MCF 10A (cell line): ENCODE measurements at regions not wholly inside any gene's neighbourhood (a gene's known extent, or its start where the extent isn't known, plus 50 kb on each side); places are given as distances from the start of the nearest gene placed in this dataset.

Experiments
- BruUV-seq: library from RNA; stranded (reverse); fragments of 400-500 nt; replicated peaks from 2 replicates; lab custom pipeline; 2021; lab: Mats Ljungman, UMichigan
- CTCF ChIA-PET: fragments of 300-600 bp; sonication (Branson Sonifier 250); formaldehyde crosslinking; extraction: SDS; loops from one replicate; lab custom pipeline; 2021; ENCODE audit warnings: antibody characterized with exemption, inconsistent platforms; lab: Yijun Ruan, JAX
- POLR2A ChIA-PET: fragments of 300-600, 350-650 bp; sonication (Branson Sonifier 250); formaldehyde crosslinking; extraction: SDS; loops from one replicate; lab custom pipeline; 2020; ENCODE audit warnings: antibody characterized with exemption, inconsistent platforms; lab: Yijun Ruan, JAX
- DNase-seq: peaks from one replicate; pipeline ENCODE4 v3.0.0-alpha.2; 2018; ENCODE audit not compliant: unreplicated experiment
- H3K27ac Mint-ChIP-seq: one replicate; pipeline ENCODE4 v1.8.0; 2022; ENCODE audit warnings: mild to moderate bottlenecking, low read depth, mixed read lengths; ENCODE audit not compliant: unreplicated experiment
- H3K27me3 Mint-ChIP-seq: one replicate; pipeline ENCODE4 v1.8.0; 2022; ENCODE audit warnings: mixed read lengths; ENCODE audit not compliant: insufficient read depth, unreplicated experiment
- H3K36me3 Mint-ChIP-seq: one replicate; pipeline ENCODE4 v1.8.0; 2022; ENCODE audit warnings: mild to moderate bottlenecking, moderate library complexity, mixed read lengths; ENCODE audit not compliant: insufficient read depth, unreplicated experiment
- H3K4me1 Mint-ChIP-seq: one replicate; pipeline ENCODE4 v1.8.0; 2022; ENCODE audit warnings: mixed read lengths; ENCODE audit not compliant: insufficient read depth, unreplicated experiment
- H3K4me3 Mint-ChIP-seq: one replicate; pipeline ENCODE4 v1.8.0; 2022; ENCODE audit warnings: mild to moderate bottlenecking, moderate library complexity, mixed read lengths; ENCODE audit not compliant: unreplicated experiment
- H3K9me3 Mint-ChIP-seq: one replicate; pipeline ENCODE4 v1.8.0; 2022; ENCODE audit warnings: mixed read lengths; ENCODE audit not compliant: unreplicated experiment
- CTCF ChIP-seq: fragments of 200-600 bp; IDR thresholded peaks from one replicate; pipeline ENCODE4 v1.8.0; 2022; ENCODE audit warnings: antibody characterized with exemption, mild to moderate bottlenecking; ENCODE audit not compliant: unreplicated experiment
- intact Hi-C: fragments of 100-400 bp; cut with micrococcal nuclease; formaldehyde crosslinking; loops from 2 replicates; pipeline ENCODE4 v1.14.1; 2022

GRCh38 chr19:33928458-33928950 is 131.8 kb downstream of the KCTD15 start:
- H3K27me3 Mint-ChIP-seq: peaks cover 12% of the 10 kb centered on the region
- TF ChIP-seq CTCF: no peak
- H3K36me3 Mint-ChIP-seq: no peaks in the 10 kb centered on the region
- ChIA-PET POLR2A (no interaction called here), CTCF (interaction anchor here (1.1 kb wide), 1 partner anchor 70 kb away, joined by 3 read pairs; no protein-coding TSS in a partner anchor)
- peaks cover 2% of the 10 kb centered on the region for H3K9me3 Mint-ChIP-seq
- no peak overlapping the region for H3K4me3 Mint-ChIP-seq
- DNase-seq: no peak
- no peaks in the 10 kb centered on the region for H3K4me1 Mint-ChIP-seq
- intact Hi-C loops: no loop called here
- no TSS peak for BruUV-seq
- no peak overlapping the region for H3K27ac Mint-ChIP-seq

- H3K36me3 Mint-ChIP-seq: no peaks in the 10 kb centered on the region
- H3K4me3 Mint-ChIP-seq: no peak overlapping the region
- no TSS peak for BruUV-seq
- H3K27ac Mint-ChIP-seq: no peak overlapping the region
- H3K27me3 Mint-ChIP-seq: no peaks in the 10 kb centered on the region
- ChIA-PET CTCF (interaction anchor here (0.6 to 2.3 kb wide), 2 partner anchors 18 to 64 kb away, joined by 5 to 7 read pairs; no protein-coding TSS in a partner anchor), POLR2A (no interaction called here)
- TF ChIP-seq CTCF: no peak
- no peak for DNase-seq
- peaks cover 14% of the 10 kb centered on the region for H3K9me3 Mint-ChIP-seq
- intact Hi-C loops: no loop called here
- no peaks in the 10 kb centered on the region for H3K4me1 Mint-ChIP-seq
Measured at GRCh38 chr19:33933931-33934330, 137.3 kb downstream of the KCTD15 start.

GRCh38 chr19:33938821-33939220 is 142.2 kb downstream of the KCTD15 start:
- H3K4me3 Mint-ChIP-seq: no peak overlapping the region
- TF ChIP-seq CTCF: no peak
- BruUV-seq: no TSS peak
- POLR2A ChIA-PET: no interaction called here
- no peaks in the 10 kb centered on the region for H3K27me3 Mint-ChIP-seq
- H3K9me3 Mint-ChIP-seq: peaks cover 22% of the 10 kb centered on the region
- CTCF ChIA-PET: interaction anchor here (1.0 kb wide), 1 partner anchor 8 kb away, joined by 5 read pairs; no protein-coding TSS in a partner anchor
- no peak for DNase-seq
- intact Hi-C loops: no loop called here
- no peaks in the 10 kb centered on the region for H3K36me3 Mint-ChIP-seq
- H3K4me1 Mint-ChIP-seq: no peaks in the 10 kb centered on the region
- no peak overlapping the region for H3K27ac Mint-ChIP-seq

- BruUV-seq: no TSS peak
- no peaks in the 10 kb centered on the region for H3K4me1 Mint-ChIP-seq
- no peak overlapping the region for H3K4me3 Mint-ChIP-seq
Measured at GRCh38 chr19:33941133-33941532, 144.5 kb downstream of the KCTD15 start.

More at GRCh38 chr19:33941133-33941532, 144.5 kb downstream of the KCTD15 start:
- peaks cover 8% of the 10 kb centered on the region for H3K9me3 Mint-ChIP-seq
- POLR2A ChIA-PET: no interaction called here
- H3K27ac Mint-ChIP-seq: no peak overlapping the region
- no peaks in the 10 kb centered on the region for H3K36me3 Mint-ChIP-seq
- CTCF ChIA-PET: interaction anchor here (0.6 to 1.3 kb wide), 2 partner anchors 45 to 57 kb away, joined by 3 read pairs; no protein-coding TSS in a partner anchor
- intact Hi-C loops: no loop called here
- no peak for DNase-seq
- TF ChIP-seq CTCF: no peak
- H3K27me3 Mint-ChIP-seq: no peaks in the 10 kb centered on the region
